DND-41 (cell line): ENCODE measurements at regions not wholly inside any gene's neighbourhood (a gene's known extent, or its start where the extent isn't known, plus 50 kb on each side); places are given as distances from the start of the nearest gene placed in this dataset.

Experiments used
- ATAC-seq: fragments of 200-7000 bp; cut with Tn5 transposase; 3 replicates; pipeline ENCODE4 v1.9.1; 2021; ENCODE audit warnings: low read depth; ENCODE audit not compliant: insufficient read depth
- DNase-seq: peaks from one replicate; pipeline ENCODE4 v3.0.0-alpha.2; 2020
- H2AFZ ChIP-seq: 2 replicates; pipeline ENCODE4 v1.6.0; 2012; ENCODE audit warnings: low read depth, low read length
- H3K27ac ChIP-seq: 2 replicates; pipeline ENCODE4 v1.5.1; 2012; ENCODE audit warnings: low read length, inconsistent platforms
- H3K27me3 ChIP-seq: fragments of 200-600 bp; sonication (generic); 2 replicates; pipeline ENCODE4 v1.6.0; 2012; ENCODE audit warnings: low read length, mild to moderate bottlenecking, inconsistent platforms; ENCODE audit not compliant: insufficient read depth, poor library complexity
- H3K36me3 ChIP-seq: 2 replicates; pipeline ENCODE4 v1.5.1; 2012; ENCODE audit warnings: low read length, inconsistent platforms; ENCODE audit not compliant: insufficient read depth
- H3K4me1 ChIP-seq: 2 replicates; pipeline ENCODE4 v1.5.1; 2012; ENCODE audit warnings: mild to moderate bottlenecking, low read length; ENCODE audit not compliant: insufficient read depth
- H3K4me2 ChIP-seq: 2 replicates; pipeline ENCODE4 v1.6.0; 2012; ENCODE audit warnings: mild to moderate bottlenecking, moderate library complexity, low read length, inconsistent platforms; ENCODE audit not compliant: insufficient read depth
- H3K4me3 ChIP-seq, 2 experiments: fragments of 200-600 bp in 1 of 2; shearing (Covaris generic) in 1 of 2; 2 replicates each; pipeline ENCODE4 v1.5.1; 2012 to 2016; ENCODE audit warnings: inconsistent platforms in 2 of 2, low read length in 2 of 2, mild to moderate bottlenecking in 2 of 2, low read depth in 1 of 2, moderate library complexity in 1 of 2
- H3K79me2 ChIP-seq: 2 replicates; pipeline ENCODE4 v1.6.0; 2012; ENCODE audit warnings: low read length, inconsistent platforms; ENCODE audit not compliant: insufficient read depth
- H3K9ac ChIP-seq: 2 replicates; pipeline ENCODE4 v1.6.0; 2012; ENCODE audit warnings: low read depth, mild to moderate bottlenecking, inconsistent platforms, low read length, moderate library complexity
- H3K9me3 ChIP-seq: 2 replicates; pipeline ENCODE4 v1.5.1; 2012; ENCODE audit warnings: low read length, moderate library complexity, mild to moderate bottlenecking, inconsistent platforms; ENCODE audit not compliant: insufficient read depth, severe bottlenecking
- H4K20me1 ChIP-seq: 2 replicates; pipeline ENCODE4 v1.6.0; 2012; ENCODE audit warnings: low read length; ENCODE audit not compliant: insufficient read depth
- CTCF ChIP-seq: IDR thresholded peaks from 2 replicates; pipeline ENCODE4 v1.5.1; 2012; ENCODE audit warnings: borderline replicate concordance, low read length, moderate library complexity, mild to moderate bottlenecking; ENCODE audit not compliant: poor library complexity, severe bottlenecking; ENCODE audit errors: extremely low read depth
- EZH2 ChIP-seq: IDR thresholded peaks from 3 replicates; pipeline ENCODE4 v1.6.1; 2012; ENCODE audit warnings: borderline replicate concordance, low read depth, mild to moderate bottlenecking, moderate library complexity, low read length, inconsistent platforms; ENCODE audit not compliant: severe bottlenecking

- no peak for DNase-seq
- no peak overlapping the region for H2AFZ ChIP-seq
- ATAC-seq = no peak; the same call in 2 of the 3 replicates
- H3K4me2 ChIP-seq = no peak overlapping the region
- H3K36me3 ChIP-seq = no peaks in the 10 kb centered on the region
- no peaks in the 10 kb centered on the region for H3K79me2 ChIP-seq
- peaks cover 6% of the 10 kb centered on the region for H3K27me3 ChIP-seq
- H3K27ac ChIP-seq = no peak overlapping the region
- H3K9me3 ChIP-seq = no peaks in the 10 kb centered on the region
- no peak overlapping the region for H3K9ac ChIP-seq
- H3K4me1 ChIP-seq = no peaks in the 10 kb centered on the region
- no peak for TF ChIP-seq EZH2
- TF ChIP-seq CTCF = no peak
- H4K20me1 ChIP-seq = no peaks in the 10 kb centered on the region
- H3K4me3 ChIP-seq = no peak overlapping the region
Observed at GRCh38 chr17:34840750-34841149, 120.5 kb downstream of the CCT6B start.

GRCh38 chr17:34837876-34838478 is 123.3 kb downstream of the CCT6B start:
- Histone ChIP-seq H3K27me3 (peaks cover 6% of the 10 kb centered on the region), H4K20me1 (no peaks in the 10 kb centered on the region), H3K9me3 (no peaks in the 10 kb centered on the region), H3K79me2 (no peaks in the 10 kb centered on the region), H3K4me1 (no peaks in the 10 kb centered on the region), H3K9ac (no peak overlapping the region), H2AFZ (no peak overlapping the region), H3K4me3 (no peak overlapping the region), H3K27ac (no peak overlapping the region), H3K4me2 (no peak overlapping the region), H3K36me3 (no peaks in the 10 kb centered on the region)
- ATAC-seq (no peak), DNase-seq (no peak)
- TF ChIP-seq EZH2 (no peak), CTCF (no peak)

GRCh38 chr17:34832376-34832775 is 128.9 kb downstream of the CCT6B start:
- no peak for DNase-seq
- Histone ChIP-seq H3K27me3 (peaks cover 5% of the 10 kb centered on the region), H3K4me2 (no peak overlapping the region), H2AFZ (no peak overlapping the region), H3K4me3 (no peak overlapping the region), H3K79me2 (no peaks in the 10 kb centered on the region), H3K36me3 (no peaks in the 10 kb centered on the region), H3K4me1 (no peaks in the 10 kb centered on the region), H3K9ac (no peak overlapping the region), H4K20me1 (no peaks in the 10 kb centered on the region), H3K27ac (no peak overlapping the region), H3K9me3 (no peaks in the 10 kb centered on the region)
- TF ChIP-seq EZH2 (no peak), CTCF (no peak)
- ATAC-seq = no peak

- H3K4me1 ChIP-seq = no peaks in the 10 kb centered on the region
- peaks cover 2% of the 10 kb centered on the region for H3K27me3 ChIP-seq
- DNase-seq = no peak
Observed at GRCh38 chr17:34827008-34827407, 134.3 kb downstream of the CCT6B start.

More at GRCh38 chr17:34827008-34827407, 134.3 kb downstream of the CCT6B start:
- no peaks in the 10 kb centered on the region for H3K36me3 ChIP-seq
- ATAC-seq = no peak
- H3K27ac ChIP-seq = no peak overlapping the region
- H3K79me2 ChIP-seq = no peaks in the 10 kb centered on the region
- no peak for TF ChIP-seq CTCF
- TF ChIP-seq EZH2 = no peak
- H3K4me2 ChIP-seq = no peak overlapping the region
- H2AFZ ChIP-seq = no peak overlapping the region
- H3K9me3 ChIP-seq = no peaks in the 10 kb centered on the region
- no peak overlapping the region for H3K9ac ChIP-seq
- no peaks in the 10 kb centered on the region for H4K20me1 ChIP-seq
- H3K4me3 ChIP-seq = no peak overlapping the region
